Esophagus squamous epithelium (tissue), 5 donors: ENCODE measurements at regions not wholly inside any gene's neighbourhood (a gene's known extent, or its start where the extent isn't known, plus 50 kb on each side); places are given as distances from the start of the nearest gene placed in this dataset.

Experiments
- DNase-seq: peaks from one replicate; lab custom pipeline; 2025; lab: John Stamatoyannopoulos, UW
- H3K27ac ChIP-seq, 4 donors: fragments of 200-600 bp; sonication (generic); one replicate each; pipeline ENCODE4 v1.5.1; 2016 to 2019; ENCODE audit warnings: mild to moderate bottlenecking in 1 of 4
- H3K27me3 ChIP-seq, 4 donors: fragments of 200-600 bp; sonication (generic); 1 replicate in 3 of 4; 2 replicates in 1 of 4; pipeline versions ENCODE4 v1.5.1 to v1.6.0; 2017 to 2021; ENCODE audit warnings: antibody characterized with exemption in 1 of 4
- H3K36me3 ChIP-seq, 3 donors: fragments of 200-600 bp; sonication (generic); one replicate each; pipeline ENCODE4 v1.5.1; 2016 to 2019
- H3K4me1 ChIP-seq, 3 donors: fragments of 200-600 bp; sonication (generic); one replicate each; pipeline ENCODE4 v1.5.1; 2017 to 2019
- H3K4me3 ChIP-seq, 4 donors: fragments of 200-600 bp; sonication (generic); 1 replicate in 3 of 4; 2 replicates in 1 of 4; pipeline ENCODE4 v1.5.1; 2016 to 2019; ENCODE audit warnings: mild to moderate bottlenecking in 2 of 4, moderate library complexity in 1 of 4
- H3K9me3 ChIP-seq, 3 donors: fragments of 200-600 bp; sonication (generic); one replicate each; pipeline ENCODE4 v1.5.1; 2016 to 2019
- POLR2A ChIP-seq, 4 donors: fragments of 450-650 bp; IDR thresholded peaks; one replicate each; pipeline ENCODE4 v1.6.1; 2017; ENCODE audit warnings: antibody characterized with exemption in 4 of 4, mild to moderate bottlenecking in 4 of 4, moderate library complexity in 3 of 4
- WGBS, 2 donors: methylation state at CpG; one replicate each; pipeline ENCODE4 v1.1.5; 2018; 5-methylcytosine and 5-hydroxymethylcytosine counted together
- intact Hi-C: fragments of 100-400 bp; cut with DNase I; formaldehyde crosslinking; loops from one replicate; pipeline ENCODE4 v1.15.0; 2022
- TF ChIP-seq, protein P1 (sequence below), 6 experiments: fragments of 450-650 bp in 4 of 6; fragments of 200-600 bp in 2 of 6; sonication (generic) in 2 of 6; IDR thresholded peaks; one replicate each; pipeline ENCODE4 v1.5.1; 2016 to 2019; ENCODE audit warnings: antibody characterized with exemption in 6 of 6, mild to moderate bottlenecking in 4 of 6, moderate library complexity in 4 of 6
- donor health status: DM: yes; HTN: yes; CAD: no.

- Histone ChIP-seq H3K4me3 (no peak overlapping the region), H3K27ac (no peak overlapping the region), H3K9me3 (no peaks in the 10 kb centered on the region), H3K27me3 (no peaks in the 10 kb centered on the region), H3K36me3 (no peaks in the 10 kb centered on the region), H3K4me1 (no peaks in the 10 kb centered on the region)
- 26 to 39% methylated on average over 2 of the region's 2 CpGs for WGBS, 2 donors
- TF ChIP-seq, protein P1, sequence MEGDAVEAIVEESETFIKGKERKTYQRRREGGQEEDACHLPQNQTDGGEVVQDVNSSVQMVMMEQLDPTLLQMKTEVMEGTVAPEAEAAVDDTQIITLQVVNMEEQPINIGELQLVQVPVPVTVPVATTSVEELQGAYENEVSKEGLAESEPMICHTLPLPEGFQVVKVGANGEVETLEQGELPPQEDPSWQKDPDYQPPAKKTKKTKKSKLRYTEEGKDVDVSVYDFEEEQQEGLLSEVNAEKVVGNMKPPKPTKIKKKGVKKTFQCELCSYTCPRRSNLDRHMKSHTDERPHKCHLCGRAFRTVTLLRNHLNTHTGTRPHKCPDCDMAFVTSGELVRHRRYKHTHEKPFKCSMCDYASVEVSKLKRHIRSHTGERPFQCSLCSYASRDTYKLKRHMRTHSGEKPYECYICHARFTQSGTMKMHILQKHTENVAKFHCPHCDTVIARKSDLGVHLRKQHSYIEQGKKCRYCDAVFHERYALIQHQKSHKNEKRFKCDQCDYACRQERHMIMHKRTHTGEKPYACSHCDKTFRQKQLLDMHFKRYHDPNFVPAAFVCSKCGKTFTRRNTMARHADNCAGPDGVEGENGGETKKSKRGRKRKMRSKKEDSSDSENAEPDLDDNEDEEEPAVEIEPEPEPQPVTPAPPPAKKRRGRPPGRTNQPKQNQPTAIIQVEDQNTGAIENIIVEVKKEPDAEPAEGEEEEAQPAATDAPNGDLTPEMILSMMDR (IDR thresholded peaks at IDR 0.05) = no peak
- no peak for TF ChIP-seq POLR2A (IDR thresholded peaks at IDR 0.05)
- DNase-seq = no peak
- intact Hi-C loops = no loop called here
Measured at GRCh38 chr3:86605166-86605565, 385.8 kb downstream of the VGLL3 start.

DNA sequence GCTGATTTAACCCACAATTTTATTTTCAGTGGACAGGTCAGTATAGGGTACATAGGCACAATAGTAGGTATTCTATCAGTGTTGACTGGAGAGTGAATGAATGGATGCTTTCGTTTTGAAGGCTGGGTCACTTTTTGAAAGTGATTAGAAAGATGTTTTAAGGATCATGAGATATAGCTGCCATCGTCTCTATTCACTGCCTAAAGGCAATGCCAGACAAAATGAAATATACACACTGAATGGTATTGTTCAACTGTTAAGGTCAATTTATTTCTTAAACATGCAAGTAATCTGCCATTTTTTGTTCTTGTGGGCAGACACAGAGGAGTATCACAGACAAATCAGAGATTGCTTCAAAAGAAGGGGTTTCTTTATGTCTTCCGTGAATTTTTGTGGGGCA, 395.3 kb downstream of the VGLL3 start:
- H3K36me3 ChIP-seq = no peaks in the 10 kb centered on the region
- H3K9me3 ChIP-seq = no peaks in the 10 kb centered on the region
- no peak overlapping the region for H3K27ac ChIP-seq
- WGBS, 2 donors = 49 to 56% methylated on average over 3 of the region's 3 CpGs
- no peak overlapping the region for H3K4me3 ChIP-seq
- H3K27me3 ChIP-seq = no peaks in the 10 kb centered on the region
- intact Hi-C loops = no loop called here
- TF ChIP-seq, protein P1 (IDR thresholded peaks at IDR 0.05) = no peak
- no peak for TF ChIP-seq POLR2A (IDR thresholded peaks at IDR 0.05)
- no peaks in the 10 kb centered on the region for H3K4me1 ChIP-seq
- no peak for DNase-seq

GRCh38 chr3:86594838-86595237, 396.1 kb downstream of the VGLL3 start:
- WGBS, 2 donors = 29 to 31% methylated on average over 1 of the region's 1 CpG
- no peak overlapping the region for H3K4me3 ChIP-seq
- H3K27me3 ChIP-seq = no peaks in the 10 kb centered on the region
- no peaks in the 10 kb centered on the region for H3K4me1 ChIP-seq
- H3K9me3 ChIP-seq = no peaks in the 10 kb centered on the region
- no peak overlapping the region for H3K27ac ChIP-seq
- no peaks in the 10 kb centered on the region for H3K36me3 ChIP-seq
- DNase-seq = no peak
- TF ChIP-seq POLR2A (IDR thresholded peaks at IDR 0.05) = no peak
- TF ChIP-seq, protein P1 (IDR thresholded peaks at IDR 0.05) = no peak
- intact Hi-C loops = no loop called here

DNA sequence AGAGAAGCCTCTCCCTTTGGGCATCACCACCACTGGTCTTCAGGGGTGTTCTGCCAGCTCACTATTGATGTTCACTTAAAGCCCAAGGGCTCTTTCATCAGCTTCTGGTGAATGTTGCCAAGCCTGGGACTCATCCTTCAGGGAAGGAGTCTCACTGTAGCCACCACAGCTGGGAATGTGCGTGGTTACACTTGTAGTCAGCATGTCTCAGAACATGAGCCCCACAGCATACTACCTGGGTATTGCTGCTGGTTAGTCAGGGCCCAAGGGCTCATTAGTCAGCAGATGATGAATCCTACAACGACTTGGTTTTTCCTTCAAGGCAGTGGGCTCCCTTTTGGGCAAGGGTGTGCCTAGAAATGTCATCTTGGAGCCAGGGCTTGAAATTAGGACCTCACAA, 412.9 kb downstream of the VGLL3 start:
- intact Hi-C loops = no loop called here
- WGBS, 2 donors = 48 to 57% methylated on average over 2 of the region's 2 CpGs
- no peaks in the 10 kb centered on the region for H3K36me3 ChIP-seq

DNA sequence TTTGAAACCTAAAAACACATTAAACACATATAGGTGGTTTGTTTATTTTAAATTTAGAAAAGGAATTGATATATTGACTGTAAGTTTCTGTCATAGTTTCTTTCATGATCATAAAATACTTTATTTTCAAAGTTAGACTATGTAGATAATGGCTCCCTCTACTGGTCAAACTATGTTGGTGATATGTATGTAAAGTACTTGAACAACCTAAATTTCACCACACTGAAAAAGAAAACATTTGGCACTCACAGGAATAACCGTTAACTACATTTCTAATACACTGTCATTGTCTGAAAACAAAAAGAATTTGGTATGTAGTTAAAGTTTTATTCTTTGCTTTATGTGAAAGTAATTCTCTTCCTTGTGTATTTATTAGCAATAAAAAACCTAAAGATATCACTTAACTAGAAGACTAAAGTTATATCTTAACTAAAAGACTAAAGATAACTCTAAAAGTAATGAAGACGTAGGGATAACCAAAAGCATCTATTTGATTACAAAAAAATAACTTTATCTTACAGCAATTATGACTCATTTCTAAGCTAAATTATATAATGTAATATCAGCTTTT, 427.5 kb downstream of the VGLL3 start:
- Histone ChIP-seq H3K4me3 (no peak overlapping the region), H3K4me1 (no peaks in the 10 kb centered on the region), H3K36me3 (no peaks in the 10 kb centered on the region), H3K9me3 (no peaks in the 10 kb centered on the region), H3K27me3 (no peaks in the 10 kb centered on the region), H3K27ac (no peak overlapping the region)
- TF ChIP-seq, protein P1 (IDR thresholded peaks at IDR 0.05) = peak in 4 of 6 experiments; percentile 28 to 44 (median 34)
- no peak for TF ChIP-seq POLR2A (IDR thresholded peaks at IDR 0.05)
- WGBS, 2 donors = 20 to 24% methylated on average over 2 of the region's 2 CpGs
- intact Hi-C loops = no loop called here
- no peak for DNase-seq

More for the DNA sequence above, 412.9 kb downstream of the VGLL3 start:
- no peak for DNase-seq
- no peaks in the 10 kb centered on the region for H3K4me1 ChIP-seq
- H3K27me3 ChIP-seq = no peaks in the 10 kb centered on the region
- peaks cover 0 to 5% (median 0%) of the 10 kb centered on the region in 3 donors for H3K9me3 ChIP-seq
- no peak overlapping the region for H3K27ac ChIP-seq
- H3K4me3 ChIP-seq = no peak overlapping the region
- TF ChIP-seq POLR2A (IDR thresholded peaks at IDR 0.05) = no peak
- TF ChIP-seq, protein P1 (IDR thresholded peaks at IDR 0.05) = no peak
